DMS79 (cell line): ENCODE measurements at regions not wholly inside any gene's neighbourhood (a gene's known extent, or its start where the extent isn't known, plus 50 kb on each side); places are given as distances from the start of the nearest gene placed in this dataset.
"Not testable (repeated sequence)": the region's sequence is repeated elsewhere in the genome, so short reads cannot be mapped to it uniquely, and the experiment has no call there.

ENCODE experiments used
- DNase-seq: peaks from one replicate; lab custom pipeline; 2025; lab: John Stamatoyannopoulos, UW

DNA sequence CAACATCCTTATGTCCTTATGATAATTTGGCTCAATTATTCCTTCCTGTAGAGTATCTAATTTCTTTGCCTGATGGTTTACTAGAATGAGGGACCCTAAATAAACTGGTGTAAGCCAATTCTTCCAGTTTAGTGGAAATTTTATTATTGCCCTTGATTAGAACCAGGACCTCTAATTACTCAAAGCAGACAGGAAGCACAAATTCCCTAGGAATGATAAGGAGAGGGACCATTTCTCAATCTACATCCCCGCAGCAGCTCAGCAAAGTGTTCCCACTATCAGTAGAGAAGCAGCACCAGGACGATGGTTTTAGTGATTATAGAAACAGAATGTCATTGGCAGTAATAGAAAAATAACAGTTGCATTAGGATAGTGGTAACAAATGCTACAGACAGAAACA, 97.1 kb downstream of the PLPPR4 start:
- DNase-seq, result no peak

DNA sequence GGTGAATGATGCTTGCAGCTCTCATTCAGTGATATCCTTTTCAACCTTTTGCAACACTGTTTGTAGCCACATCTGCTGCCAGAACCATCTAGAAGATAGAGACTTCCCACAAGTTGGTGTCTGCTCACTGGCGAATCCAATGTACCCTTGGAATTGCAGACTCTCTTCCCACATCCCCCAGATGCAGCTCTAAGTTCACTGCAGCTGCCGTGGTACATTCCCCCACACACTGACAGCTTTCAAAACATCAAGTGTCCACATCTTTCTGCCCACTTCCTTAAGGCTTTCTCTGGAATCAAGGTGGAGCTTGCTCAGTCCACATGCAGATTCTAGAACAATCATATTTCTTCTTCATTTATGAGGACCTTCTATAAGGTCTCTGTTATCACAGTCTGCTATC, 99.2 kb downstream of the PLPPR4 start:
- no peak for DNase-seq

DNA sequence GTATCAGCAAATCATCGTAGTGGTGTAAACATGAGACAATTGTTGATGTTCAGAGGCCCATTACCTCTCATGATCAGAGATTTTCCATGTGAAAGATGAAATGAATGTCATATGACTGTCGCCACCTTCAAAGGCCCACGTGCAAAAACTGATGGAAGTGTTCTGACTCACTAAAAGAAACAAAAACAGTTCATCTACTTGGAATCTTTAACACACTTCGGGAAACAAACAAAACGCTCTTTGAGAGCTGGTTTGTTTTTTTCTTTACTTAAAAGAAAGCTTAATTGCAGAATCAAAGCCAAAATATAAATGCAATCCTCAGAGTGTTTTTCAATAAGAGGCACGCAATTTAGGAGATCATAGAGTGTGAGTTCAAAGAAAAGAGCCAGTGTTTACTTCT, 100.8 kb downstream of the PLPPR4 start:
- no peak for DNase-seq

DNA sequence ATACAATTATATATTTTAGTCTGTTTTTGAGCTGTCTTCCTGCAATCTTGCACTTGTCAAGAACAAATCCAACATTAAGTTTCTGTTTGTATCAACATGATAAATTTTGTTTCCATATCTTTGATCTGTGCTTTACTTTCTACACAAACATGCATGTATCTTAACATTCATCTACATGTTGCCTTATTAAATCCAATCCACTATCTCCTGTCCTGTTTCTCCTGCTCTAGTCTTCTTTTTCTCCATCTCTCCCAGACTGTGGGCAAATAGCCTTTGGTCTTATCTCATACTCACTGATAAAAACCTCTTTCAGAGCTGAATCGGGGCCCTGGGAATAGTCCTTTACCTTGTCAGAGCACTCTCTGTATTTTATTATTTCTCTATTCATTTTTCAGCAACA, 101.3 kb downstream of the PLPPR4 start:
- DNase-seq, result no peak

DNA sequence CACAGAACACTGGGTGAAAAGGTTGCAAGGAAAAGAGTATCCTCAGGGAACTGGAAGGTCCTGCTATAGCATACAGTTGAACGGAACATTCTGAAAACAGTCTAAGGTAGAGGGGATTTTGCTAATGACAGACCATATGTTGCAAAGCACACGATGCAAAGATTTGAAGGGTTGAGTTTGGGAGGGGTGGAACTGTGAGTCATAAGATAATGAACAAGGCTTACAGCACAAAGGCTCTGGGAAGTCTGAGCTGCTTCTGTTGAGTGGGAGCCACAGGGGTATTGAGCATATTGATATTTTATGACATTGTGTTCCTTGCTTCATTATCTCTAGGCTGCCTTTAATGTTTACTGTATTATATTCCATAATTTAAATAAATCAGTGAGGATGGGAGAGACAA, 104.9 kb downstream of the PLPPR4 start:
- no peak for DNase-seq

DNA sequence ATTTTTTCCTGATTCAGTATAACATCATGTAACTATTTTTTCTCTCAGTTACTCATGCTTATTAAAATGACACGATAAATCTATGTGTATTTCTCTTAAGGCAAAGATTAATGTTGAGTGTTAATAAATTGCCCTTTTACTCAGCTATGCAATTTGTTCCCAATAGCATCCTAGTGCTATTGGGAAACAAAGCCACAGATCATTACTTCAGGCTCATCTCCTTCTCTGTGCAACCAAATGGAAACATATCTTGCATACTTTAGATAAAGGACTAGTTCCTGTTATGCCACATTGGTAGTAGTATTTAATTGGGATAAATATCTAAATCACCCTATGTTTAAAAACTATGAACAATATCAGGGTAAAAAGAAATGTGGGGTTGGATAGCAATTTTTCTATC, 106.2 kb downstream of the PLPPR4 start:
- no peak for DNase-seq

DNA sequence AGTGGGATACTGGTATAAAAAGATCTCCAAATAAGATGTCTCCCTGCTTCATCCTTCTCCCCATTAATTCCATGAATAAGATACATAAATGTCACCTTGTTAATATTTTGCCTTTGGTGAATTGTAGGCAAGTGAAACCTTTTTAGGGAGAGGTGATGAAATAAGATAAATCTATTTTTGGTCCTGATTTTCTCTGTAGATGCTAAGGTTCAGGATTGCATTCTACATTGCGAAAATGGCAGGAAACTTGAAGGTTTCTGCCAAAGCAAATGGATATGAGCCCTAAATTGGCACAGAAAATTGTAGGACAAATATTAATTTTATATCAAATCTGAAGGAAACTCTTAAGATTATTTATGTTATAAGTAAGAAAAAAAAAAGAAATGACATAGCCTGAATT, 107.1 kb downstream of the PLPPR4 start:
- no peak for DNase-seq

DNA sequence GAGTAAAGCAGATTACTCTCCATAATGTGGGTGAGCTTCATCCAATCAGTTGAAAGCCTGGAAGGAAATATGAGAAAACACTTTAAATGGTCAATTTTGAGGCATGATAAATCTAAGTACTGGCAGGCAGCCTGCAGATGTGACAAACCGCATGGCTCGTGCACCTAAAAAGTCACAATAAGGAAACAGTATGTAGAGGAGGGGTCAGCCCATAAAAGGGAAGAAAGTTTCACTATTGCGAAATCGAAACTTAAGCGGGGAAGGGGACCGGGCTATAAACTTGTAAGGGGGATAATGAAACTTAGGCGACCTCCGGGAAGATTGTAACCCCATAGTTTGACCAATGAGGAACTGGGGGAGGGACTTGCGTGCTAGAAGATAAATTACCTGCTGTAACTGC, 109.8 kb downstream of the PLPPR4 start:
- no peak for DNase-seq

DNA sequence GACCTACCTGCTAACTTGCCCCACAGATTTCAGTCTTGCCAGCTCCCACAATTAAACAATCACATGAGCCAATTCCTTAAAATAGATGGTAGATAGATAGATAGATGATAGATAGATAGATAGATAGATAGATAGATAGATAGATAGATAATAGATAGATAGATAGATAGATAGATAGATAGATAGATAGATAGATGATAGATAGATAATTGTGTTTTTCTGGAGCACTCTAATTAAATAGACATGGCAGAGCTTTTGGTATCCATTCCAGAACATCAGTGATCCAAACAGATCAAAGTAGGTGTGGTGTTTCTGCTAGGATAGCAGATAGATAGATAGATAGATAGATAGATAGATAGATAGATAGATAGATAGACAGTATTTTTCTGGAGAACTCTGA, 110.4 kb downstream of the PLPPR4 start:
- not testable (repeated sequence) for DNase-seq

DNA sequence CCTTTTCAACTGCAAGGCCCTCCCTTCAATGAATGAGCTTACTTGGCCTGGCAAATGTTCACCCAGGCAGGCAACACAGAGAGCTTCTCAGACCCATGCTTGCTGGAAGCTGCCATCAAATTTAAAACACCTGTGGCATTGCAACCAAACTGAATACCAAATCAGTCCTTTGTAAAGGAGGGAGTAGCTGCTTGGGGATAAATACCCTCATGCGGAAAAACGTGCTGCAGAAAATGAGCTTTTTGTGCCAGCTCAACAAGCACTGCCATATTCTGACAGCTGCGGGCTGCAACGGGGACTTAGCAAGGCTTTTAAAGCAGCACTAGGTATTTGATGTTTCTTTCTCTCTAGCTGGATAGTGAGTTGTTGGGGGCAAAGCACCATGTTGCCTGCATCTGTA, 119.7 kb downstream of the PLPPR4 start:
- DNase-seq, result no peak

DNA sequence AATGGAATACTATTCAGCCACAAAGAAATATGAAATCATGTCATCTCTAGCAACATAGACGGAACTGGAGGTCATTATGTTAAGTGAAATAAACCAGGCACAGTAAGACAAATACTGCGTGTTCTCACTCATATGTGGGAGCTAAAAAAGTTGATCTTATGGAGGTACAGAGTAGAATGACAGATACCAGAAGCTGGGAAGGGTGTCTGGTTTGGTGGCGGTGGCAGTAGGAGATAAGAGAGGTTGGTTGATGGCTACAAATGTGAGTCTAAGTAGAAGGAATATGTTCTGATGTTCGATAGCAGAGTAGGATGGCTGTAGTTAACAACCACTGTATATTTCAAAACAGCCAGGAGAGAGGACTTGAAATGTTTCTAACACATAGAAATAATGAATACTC, 121.6 kb downstream of the PLPPR4 start:
- no peak for DNase-seq

DNA sequence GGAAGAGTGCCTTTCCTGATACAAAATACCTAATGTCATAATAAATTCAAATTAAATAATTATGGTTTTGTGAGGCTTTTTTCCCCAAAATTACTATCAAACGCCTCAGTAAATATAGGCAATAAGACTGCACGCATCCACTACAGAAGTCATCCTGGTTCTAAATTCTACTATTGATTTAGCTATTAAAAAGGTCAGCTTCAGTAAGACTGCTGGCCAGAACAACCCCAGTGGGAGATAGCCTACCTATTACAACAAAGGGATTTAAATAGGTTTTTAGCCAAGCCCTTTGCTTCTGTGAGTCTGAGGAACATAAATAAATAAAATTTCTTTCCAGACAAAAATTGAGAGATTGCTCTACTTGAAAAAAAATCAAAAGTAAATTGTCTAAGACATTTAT, 132.1 kb downstream of the PLPPR4 start:
- no peak for DNase-seq

DNA sequence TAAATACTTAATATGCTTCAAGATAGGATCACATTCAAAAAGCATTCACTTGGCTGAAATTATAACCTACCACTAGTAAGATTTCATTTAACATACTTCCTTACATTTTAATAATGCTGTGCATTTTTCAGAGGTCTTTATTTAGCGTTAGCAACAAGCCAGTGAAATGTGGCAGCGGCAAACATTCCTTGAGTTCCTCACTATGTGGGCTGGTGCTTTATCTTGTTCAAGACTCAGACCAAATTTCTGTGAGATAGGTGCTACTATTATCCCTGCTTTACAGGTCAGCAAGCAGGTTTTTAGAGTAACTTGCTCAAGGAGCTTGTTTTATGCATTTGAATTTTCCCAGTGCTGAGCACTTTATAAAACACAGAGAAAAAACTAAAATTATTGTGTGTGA, 132.7 kb downstream of the PLPPR4 start:
- DNase-seq, result no peak

DNA sequence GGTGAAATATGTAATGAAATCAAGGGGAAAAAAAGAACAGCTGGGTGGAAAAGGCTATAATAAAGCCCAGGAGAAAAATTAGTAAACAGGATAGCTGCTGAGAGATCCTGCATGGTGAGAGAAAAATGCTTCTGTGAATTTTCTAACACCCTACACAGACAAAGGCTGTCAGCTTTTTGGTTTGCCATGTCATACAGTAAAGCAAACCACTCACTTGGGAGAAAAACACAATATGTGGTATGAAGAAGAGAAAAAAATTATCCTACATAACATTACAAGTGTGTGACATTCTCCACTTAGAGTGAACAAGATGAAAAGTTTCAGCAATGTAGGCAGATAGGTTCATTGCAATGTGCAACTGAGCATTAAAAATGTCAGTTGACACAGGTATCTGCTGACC, 133.6 kb downstream of the PLPPR4 start:
- no peak for DNase-seq

DNA sequence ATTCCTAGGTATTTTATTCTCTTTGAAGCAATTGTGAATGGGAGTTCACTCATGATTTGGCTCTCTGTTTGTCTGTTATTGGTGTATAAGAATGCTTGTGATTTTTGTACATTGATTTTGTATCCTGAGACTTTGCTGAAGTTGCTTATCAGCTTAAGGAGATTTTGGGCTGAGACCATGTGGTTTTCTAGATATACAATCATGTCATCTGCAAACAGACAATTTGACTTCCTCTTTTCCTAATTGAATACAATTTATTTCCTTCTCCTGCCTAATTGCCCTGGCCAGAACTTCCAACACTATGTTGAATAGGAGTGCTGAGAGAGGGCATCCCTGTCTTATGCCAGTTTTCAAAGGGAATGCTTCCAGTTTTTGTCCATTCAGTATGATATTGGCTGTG, 137.3 kb downstream of the PLPPR4 start:
- not testable (repeated sequence) for DNase-seq

DNA sequence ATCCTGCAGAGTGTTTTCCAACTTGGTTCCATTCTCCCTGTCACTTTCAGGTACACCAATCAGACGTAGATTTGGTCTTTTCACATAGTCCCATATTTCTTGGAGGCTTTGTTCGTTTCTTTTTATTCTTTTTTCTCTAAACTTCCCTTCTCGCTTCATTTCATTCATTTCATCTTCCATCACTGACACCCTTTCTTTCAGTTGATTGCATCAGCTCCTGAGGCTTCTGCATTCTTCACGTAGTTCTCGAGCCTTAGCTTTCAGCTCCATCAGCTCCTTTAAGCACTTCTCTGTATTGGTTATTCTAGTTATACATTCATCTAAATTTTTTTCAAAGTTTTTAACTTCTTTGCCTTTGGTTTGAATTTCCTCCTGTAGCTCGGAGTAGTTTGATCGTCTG, 140.1 kb downstream of the PLPPR4 start:
- not testable (repeated sequence) for DNase-seq

DNA sequence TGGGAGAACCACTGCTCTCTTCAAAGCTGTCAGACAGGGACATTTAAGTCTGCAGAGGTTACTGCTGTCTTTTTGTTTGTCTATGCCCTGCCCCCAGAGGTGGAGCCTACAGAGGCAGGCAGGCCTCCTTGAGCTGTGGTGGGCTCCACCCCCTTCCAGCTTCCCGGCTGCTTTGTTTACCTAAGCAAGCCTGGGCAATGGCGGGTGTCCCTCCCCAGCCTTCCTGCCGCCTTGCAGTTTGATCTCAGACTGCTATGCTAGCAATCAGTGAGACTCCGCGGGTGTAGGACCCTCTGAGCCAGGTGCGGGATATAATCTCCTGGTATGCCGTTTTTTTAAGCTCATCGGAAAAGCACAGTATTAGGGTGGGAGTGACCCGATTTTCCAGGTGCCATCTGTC, 141.0 kb downstream of the PLPPR4 start:
- not testable (repeated sequence) for DNase-seq

DNA sequence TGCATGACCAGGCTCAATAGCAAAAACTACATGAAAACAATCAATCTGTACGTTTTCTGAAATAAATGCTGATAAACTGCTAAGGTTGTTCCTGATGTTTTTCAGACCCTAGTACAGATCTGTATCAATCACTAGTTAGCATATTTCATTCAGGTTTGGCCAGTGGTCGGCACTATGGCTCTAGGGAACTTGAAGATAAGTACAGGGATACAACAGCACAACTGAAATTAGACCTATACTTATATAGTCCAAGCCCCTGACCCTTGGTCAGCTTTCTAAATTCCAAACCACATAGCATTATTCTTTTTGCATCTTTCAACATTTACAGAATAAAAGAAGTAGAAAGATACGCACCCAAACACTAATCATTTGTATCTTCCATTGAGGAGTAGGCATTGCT, 142.7 kb downstream of the PLPPR4 start:
- DNase-seq, result no peak

DNA sequence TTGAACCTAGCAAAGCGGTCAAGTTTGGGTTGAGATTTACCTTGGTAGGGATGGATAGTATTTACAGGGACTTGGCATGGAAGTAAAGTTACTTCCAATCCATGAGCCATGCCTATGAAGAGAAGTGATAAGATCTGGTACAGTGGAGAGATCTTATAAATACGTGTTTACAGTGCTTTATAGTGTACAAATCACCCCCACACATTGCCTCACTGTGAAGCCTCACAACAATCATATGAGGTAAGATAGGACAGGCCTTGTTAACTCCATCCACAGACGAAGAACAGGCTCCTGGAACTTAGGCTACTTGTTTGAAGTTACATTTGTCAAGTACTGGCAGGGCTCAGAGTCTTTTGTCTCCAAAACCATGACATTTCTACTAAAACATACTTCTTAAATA, 159.8 kb downstream of the PLPPR4 start:
- DNase-seq, result no peak

DNA sequence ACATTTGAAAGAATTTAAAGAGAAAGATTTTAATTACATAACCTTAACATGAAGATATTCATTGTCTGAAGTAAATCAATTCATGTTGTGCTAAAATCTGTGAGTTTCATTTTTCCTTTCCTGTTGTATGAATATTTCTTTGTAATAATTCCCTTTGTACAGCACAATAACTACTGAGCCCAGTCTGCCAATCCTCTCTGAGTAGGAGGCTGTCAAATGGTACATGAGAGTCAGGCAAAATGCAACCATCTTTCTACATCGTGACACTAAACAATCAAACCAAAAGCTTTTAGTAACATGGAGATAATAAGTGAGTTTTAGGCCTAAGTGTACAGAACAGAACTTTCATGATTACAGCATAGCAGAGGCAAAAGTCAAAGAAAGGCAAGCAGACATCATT, 165.5 kb downstream of the PLPPR4 start:
- DNase-seq, result no peak

DNA sequence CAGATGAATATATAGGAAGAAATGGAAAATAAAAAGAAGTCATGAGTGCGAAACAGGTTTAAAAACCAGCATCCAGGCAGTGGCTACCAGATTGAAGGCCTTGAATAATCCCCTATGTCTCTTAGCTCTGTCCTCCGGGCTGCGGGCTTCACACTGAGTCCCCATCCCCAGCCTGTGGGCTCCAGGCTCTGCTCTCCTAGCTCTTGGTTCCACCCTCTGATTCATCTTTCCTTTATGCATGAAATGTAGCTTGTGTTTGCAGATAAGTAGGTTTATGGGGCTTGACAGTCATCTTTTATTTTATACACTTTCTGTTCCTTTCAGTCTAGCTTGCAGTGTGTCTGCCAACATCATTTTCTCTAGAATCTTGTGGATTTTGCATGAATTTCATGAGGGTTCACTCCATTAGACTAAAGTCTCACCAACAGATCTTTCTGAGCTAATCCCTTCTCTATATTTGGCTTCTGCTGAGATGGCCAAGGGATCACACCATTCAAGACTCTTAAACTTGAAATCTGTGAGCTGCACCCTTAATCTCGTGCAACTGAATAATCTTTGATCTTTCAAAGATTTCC, 174.5 kb downstream of the PLPPR4 start:
- DNase-seq, result no peak

DNA sequence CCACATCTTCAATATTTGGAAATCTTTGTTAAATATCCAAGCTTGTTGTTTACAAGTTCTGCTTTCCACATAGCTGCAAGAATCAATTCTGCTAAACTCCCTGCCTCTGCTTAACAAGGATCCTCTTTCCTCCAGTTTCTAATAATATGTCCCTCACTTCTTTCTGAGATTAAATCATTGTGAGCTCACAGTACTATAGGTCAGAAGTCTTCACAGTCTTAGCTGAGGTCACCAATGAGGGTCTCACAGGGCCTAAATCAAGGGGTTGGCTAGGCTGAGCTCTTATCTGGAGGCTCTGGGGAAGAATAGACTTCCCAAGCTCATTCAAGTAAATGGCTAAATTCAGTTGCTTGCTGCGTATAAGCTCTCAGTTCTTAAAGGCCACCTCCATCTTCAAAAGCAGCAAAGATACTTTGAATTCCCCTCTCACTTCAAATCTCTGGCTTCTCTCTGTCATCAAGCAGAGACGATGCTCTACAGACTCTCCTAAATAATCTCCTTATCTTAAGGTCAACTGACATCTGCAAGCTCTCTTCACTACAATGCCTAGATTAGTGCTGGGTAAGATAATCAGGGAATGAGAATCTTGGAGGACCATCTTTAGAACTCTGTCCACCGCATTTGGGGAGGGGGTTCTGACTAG, 175.3 kb downstream of the PLPPR4 start:
- DNase-seq, result no peak

DNA sequence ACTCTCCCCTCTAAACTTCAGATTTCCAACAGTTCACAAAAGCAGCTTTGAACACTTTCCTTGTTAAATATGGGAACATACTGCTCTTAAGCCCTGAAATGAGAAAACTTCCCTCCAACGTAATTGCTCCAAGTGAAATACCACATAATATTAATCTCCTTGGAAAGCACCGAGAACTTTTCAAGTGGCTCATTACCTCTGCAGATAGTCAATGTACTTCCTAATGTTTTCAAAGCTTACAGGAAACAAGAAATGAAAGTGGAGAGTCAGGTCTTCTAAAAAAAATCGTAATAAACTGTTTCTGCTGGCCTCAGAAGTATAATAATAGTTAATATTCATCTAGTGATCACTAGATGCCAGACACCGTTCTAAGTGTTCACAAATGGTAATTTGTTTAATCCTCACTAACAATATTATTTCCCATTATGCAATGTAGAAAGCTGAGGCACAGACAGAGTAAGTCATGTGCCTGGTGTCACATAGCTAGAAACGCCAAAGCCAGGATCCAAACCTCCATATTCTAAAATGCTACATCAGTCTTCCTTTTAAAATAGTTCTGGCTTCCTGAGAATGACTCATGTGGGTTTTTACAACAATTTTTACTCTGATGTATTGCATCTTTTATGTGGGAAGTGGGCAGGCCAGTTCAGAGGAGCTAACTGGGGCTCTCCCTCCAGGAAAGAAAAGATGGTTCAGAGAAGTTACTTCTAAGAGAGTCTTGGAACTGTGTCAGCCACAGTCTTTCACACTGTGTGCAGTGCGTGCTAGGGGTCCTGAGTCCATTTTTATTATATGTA, 177.2 kb downstream of the PLPPR4 start:
- DNase-seq, result no peak
